Neural crest cell (in vitro differentiated cells): ENCODE measurements at regions not wholly inside any gene's neighbourhood (a gene's known extent, or its start where the extent isn't known, plus 50 kb on each side); places are given as distances from the start of the nearest gene placed in this dataset.

Experiments used
- DNase-seq: peaks from one replicate; pipeline ENCODE4 v3.0.0; 2021; ENCODE audit warnings: low read depth, mixed read lengths, low spot score
- H3K27ac Mint-ChIP-seq: one replicate; pipeline ENCODE4 v1.8.0; 2021; ENCODE audit warnings: mild to moderate bottlenecking, mixed read lengths; ENCODE audit not compliant: unreplicated experiment
- H3K27me3 Mint-ChIP-seq: 2 replicates; pipeline ENCODE4 v1.8.0; 2021; ENCODE audit warnings: low read depth, mild to moderate bottlenecking, mixed read lengths
- H3K36me3 Mint-ChIP-seq: 2 replicates; pipeline ENCODE4 v1.8.0; 2021; ENCODE audit warnings: low read depth, mild to moderate bottlenecking, mixed read lengths
- H3K4me1 Mint-ChIP-seq: 2 replicates; pipeline ENCODE4 v1.8.0; 2021; ENCODE audit warnings: mixed read lengths
- H3K4me3 Mint-ChIP-seq: one replicate; pipeline ENCODE4 v1.8.0; 2021; ENCODE audit warnings: mild to moderate bottlenecking, mixed read lengths
- H3K9me3 Mint-ChIP-seq: 2 replicates; pipeline ENCODE4 v1.8.0; 2021; ENCODE audit warnings: mixed read lengths
- CTCF ChIP-seq: fragments of 200-600 bp; sonication (generic); conservative IDR thresholded peaks from 2 replicates; pipeline ENCODE4 v1.5.0; 2021; ENCODE audit warnings: antibody characterized with exemption, mild to moderate bottlenecking

GRCh38 chr4:114100288-114101031, 121.0 kb upstream of the ARSJ start:
- DNase-seq, result no peak
- H3K4me3 Mint-ChIP-seq, result no peak overlapping the region
- TF ChIP-seq CTCF, result no peak
- no peak overlapping the region for H3K27ac Mint-ChIP-seq
- no peaks in the 10 kb centered on the region for H3K9me3 Mint-ChIP-seq
- no peaks in the 10 kb centered on the region for H3K27me3 Mint-ChIP-seq
- H3K36me3 Mint-ChIP-seq, result no peaks in the 10 kb centered on the region
- H3K4me1 Mint-ChIP-seq, result no peaks in the 10 kb centered on the region

- no peak for TF ChIP-seq CTCF
- no peaks in the 10 kb centered on the region for H3K36me3 Mint-ChIP-seq
- no peak for DNase-seq
- H3K9me3 Mint-ChIP-seq, result no peaks in the 10 kb centered on the region
- no peak overlapping the region for H3K4me3 Mint-ChIP-seq
- no peak overlapping the region for H3K27ac Mint-ChIP-seq
- H3K4me1 Mint-ChIP-seq, result no peaks in the 10 kb centered on the region
- H3K27me3 Mint-ChIP-seq, result no peaks in the 10 kb centered on the region
These were observed 124.5 kb upstream of the ARSJ start for GRCh38 chr4:114103908-114104307.

GRCh38 chr4:114108869-114109268, 129.4 kb upstream of the ARSJ start:
- Mint-ChIP-seq H3K36me3 (no peaks in the 10 kb centered on the region), H3K27ac (no peak overlapping the region), H3K27me3 (no peaks in the 10 kb centered on the region), H3K4me1 (no peaks in the 10 kb centered on the region), H3K4me3 (no peak overlapping the region), H3K9me3 (no peaks in the 10 kb centered on the region)
- no peak for DNase-seq
- TF ChIP-seq CTCF, result no peak

- H3K9me3 Mint-ChIP-seq, result no peaks in the 10 kb centered on the region
- H3K4me3 Mint-ChIP-seq, result no peak overlapping the region
- no peak for TF ChIP-seq CTCF
These were observed 130.3 kb upstream of the ARSJ start for GRCh38 chr4:114109776-114110175.

GRCh38 chr4:114115526-114115925, 136.1 kb upstream of the ARSJ start:
- no peak for TF ChIP-seq CTCF
- no peaks in the 10 kb centered on the region for H3K27me3 Mint-ChIP-seq
- DNase-seq, result no peak
- no peaks in the 10 kb centered on the region for H3K36me3 Mint-ChIP-seq
- no peaks in the 10 kb centered on the region for H3K4me1 Mint-ChIP-seq
- no peak overlapping the region for H3K4me3 Mint-ChIP-seq
- no peaks in the 10 kb centered on the region for H3K9me3 Mint-ChIP-seq
- H3K27ac Mint-ChIP-seq, result no peak overlapping the region

More at GRCh38 chr4:114109776-114110175, 130.3 kb upstream of the ARSJ start:
- Mint-ChIP-seq H3K27me3 (no peaks in the 10 kb centered on the region), H3K36me3 (no peaks in the 10 kb centered on the region), H3K4me1 (no peaks in the 10 kb centered on the region), H3K27ac (no peak overlapping the region)
- DNase-seq, result no peak
